RWPE1 (cell line): ENCODE measurements at regions not wholly inside any gene's neighbourhood (a gene's known extent, or its start where the extent isn't known, plus 50 kb on each side); places are given as distances from the start of the nearest gene placed in this dataset.

ENCODE experiments used
- CTCF ChIA-PET: fragments of 350-600 bp; sonication (Branson Sonifier 250); formaldehyde crosslinking; extraction: SDS; loops from one replicate; lab custom pipeline; 2021; lab: Yijun Ruan, JAX
- POLR2A ChIA-PET: fragments of 400-600 bp; formaldehyde crosslinking; extraction: SDS; loops from one replicate; lab custom pipeline; 2020; ENCODE audit warnings: antibody characterized with exemption; ENCODE audit not compliant: low non-redundant PET; lab: Yijun Ruan, JAX
- DNase-seq: peaks from one replicate; pipeline ENCODE4 v3.0.0; 2012; ENCODE audit warnings: low spot score
- H3K27ac ChIP-seq: fragments of 450-650 bp; 2 replicates; pipeline ENCODE4 v1.5.1; 2017
- TF ChIP-seq, protein P1 (sequence below): fragments of 450-650 bp; conservative IDR thresholded peaks from 2 replicates; pipeline ENCODE4 v1.5.1; 2017; ENCODE audit warnings: low read depth, mild to moderate bottlenecking

DNA sequence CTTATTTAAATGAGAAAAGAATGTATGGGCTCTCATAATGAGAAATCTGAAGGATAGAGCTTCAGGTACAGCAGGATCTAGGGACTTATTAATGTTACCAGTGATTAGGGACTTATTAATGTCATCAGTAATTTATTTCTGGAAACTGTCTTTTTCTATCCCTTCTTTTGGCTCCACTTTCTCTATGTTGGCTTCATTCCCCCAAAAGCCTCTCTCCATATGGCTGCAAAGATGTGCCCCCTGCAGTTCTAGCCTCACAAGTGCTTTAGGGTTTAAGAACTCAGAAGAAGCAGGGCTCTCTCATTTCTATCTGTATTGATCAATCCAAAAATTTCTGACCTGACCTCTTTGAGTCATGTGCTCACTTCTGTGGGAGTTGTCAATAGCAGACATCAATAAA, 480.9 kb downstream of the TXNL1 start:
- no peak for DNase-seq
- POLR2A ChIA-PET = no interaction called here
- CTCF ChIA-PET = interaction anchor here (0.6 kb wide), 1 partner anchor 1592 kb away, joined by 3 read pairs; no protein-coding TSS in a partner anchor
- no peak overlapping the region for H3K27ac ChIP-seq
- TF ChIP-seq, protein P1, sequence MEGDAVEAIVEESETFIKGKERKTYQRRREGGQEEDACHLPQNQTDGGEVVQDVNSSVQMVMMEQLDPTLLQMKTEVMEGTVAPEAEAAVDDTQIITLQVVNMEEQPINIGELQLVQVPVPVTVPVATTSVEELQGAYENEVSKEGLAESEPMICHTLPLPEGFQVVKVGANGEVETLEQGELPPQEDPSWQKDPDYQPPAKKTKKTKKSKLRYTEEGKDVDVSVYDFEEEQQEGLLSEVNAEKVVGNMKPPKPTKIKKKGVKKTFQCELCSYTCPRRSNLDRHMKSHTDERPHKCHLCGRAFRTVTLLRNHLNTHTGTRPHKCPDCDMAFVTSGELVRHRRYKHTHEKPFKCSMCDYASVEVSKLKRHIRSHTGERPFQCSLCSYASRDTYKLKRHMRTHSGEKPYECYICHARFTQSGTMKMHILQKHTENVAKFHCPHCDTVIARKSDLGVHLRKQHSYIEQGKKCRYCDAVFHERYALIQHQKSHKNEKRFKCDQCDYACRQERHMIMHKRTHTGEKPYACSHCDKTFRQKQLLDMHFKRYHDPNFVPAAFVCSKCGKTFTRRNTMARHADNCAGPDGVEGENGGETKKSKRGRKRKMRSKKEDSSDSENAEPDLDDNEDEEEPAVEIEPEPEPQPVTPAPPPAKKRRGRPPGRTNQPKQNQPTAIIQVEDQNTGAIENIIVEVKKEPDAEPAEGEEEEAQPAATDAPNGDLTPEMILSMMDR = no peak

- TF ChIP-seq, protein P1 = no peak
- ChIA-PET POLR2A (no interaction called here), CTCF (interaction anchor here (0.6 kb wide), 1 partner anchor 338 kb away, joined by 3 read pairs; no protein-coding TSS in a partner anchor)
- DNase-seq = no peak
- H3K27ac ChIP-seq = no peak overlapping the region
Measured at GRCh38 chr18:56152551-56153310, 485.7 kb downstream of the TXNL1 start.

DNA sequence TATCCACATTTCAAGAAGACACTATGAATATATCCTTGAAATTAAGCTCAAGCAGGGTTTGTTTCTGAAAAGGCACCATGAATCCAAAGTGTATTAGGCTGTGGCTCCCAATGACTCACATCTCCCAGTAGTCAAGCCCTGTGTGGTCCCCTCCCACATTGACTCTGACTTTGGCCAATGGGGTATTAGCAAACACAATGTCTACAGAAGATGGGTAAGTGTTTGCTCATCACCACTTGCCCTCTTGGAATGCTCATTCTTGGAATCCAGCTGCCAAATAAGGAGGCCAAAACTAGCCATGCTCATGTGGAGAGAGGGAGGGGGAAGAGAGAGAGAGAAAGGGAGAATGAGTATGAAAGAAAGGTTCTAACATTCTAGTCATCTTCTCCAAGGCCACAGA, 490.0 kb downstream of the TXNL1 start:
- ChIA-PET POLR2A (no interaction called here), CTCF (no interaction called here)
- TF ChIP-seq, protein P1 = no peak
- DNase-seq = no peak
- no peak overlapping the region for H3K27ac ChIP-seq

DNA sequence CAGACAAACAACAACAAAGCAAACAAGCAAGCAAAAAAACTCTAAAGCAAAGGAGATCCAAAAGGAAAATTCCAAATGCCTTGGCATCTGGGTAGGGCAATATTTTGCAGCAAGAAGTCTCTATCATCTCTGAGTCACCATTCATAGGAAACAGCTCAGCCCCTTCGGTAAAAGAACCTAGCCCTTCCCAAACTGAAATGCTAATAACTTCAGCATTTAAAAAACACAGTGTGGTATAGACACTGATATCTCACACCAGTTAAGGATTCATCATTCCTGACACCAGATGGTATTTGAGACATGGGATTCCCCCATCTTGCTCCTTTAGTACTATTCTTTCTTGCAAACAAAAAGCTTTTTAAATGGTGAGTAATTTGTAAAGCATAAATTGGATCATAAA, 491.8 kb downstream of the TXNL1 start:
- TF ChIP-seq, protein P1 = no peak
- no peak overlapping the region for H3K27ac ChIP-seq
- ChIA-PET CTCF (no interaction called here), POLR2A (no interaction called here)
- no peak for DNase-seq

DNA sequence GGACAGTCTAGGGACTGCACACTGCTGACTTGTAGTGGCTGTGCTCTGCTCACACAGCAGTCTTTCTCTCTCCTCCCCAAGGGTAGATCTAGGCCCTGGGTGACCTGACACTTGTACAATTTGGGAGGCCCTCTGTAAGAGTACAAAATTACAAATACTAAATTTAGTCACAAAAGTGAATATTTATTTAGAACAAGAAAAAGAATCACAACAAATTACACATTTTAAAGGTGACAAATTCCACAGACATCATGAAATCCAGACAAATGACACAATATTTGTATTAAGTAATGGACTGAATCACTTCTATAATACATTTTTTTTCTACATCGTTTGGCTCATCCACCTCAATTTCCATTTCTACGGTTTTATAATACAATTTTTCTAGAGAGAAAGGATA, 496.4 kb downstream of the TXNL1 start:
- DNase-seq = no peak
- CTCF ChIA-PET = no interaction called here
- POLR2A ChIA-PET = no interaction called here
- TF ChIP-seq, protein P1 = no peak
- no peak overlapping the region for H3K27ac ChIP-seq

GRCh38 chr18:56139792-56140254, 498.6 kb downstream of the TXNL1 start:
- ChIA-PET CTCF (no interaction called here), POLR2A (no interaction called here)
- no peak overlapping the region for H3K27ac ChIP-seq
- TF ChIP-seq, protein P1 = no peak
- DNase-seq = no peak
